ENCODE measurements at regions not wholly inside any gene's neighbourhood (a gene's known extent, or its start where the extent isn't known, plus 50 kb on each side); places are given as distances from the start of the nearest gene placed in this dataset.

- TF ChIP-seq CTCF (IDR thresholded peaks at IDR 0.05) = no peak
- no peak for TF ChIP-seq HMGXB4 (CRISPR knock-in tag; IDR thresholded peaks at IDR 0.05)
- TF ChIP-seq CREM (CRISPR knock-in tag; IDR thresholded peaks at IDR 0.05) = no peak
- no peak for TF ChIP-seq E2F4 (CRISPR knock-in tag; IDR thresholded peaks at IDR 0.05; ENCODE audit: borderline replicate concordance, low read depth)
- no peak for TF ChIP-seq TP53 (CRISPR knock-in tag; IDR thresholded peaks at IDR 0.05)
- TF ChIP-seq ATF2 (CRISPR knock-in tag; IDR thresholded peaks at IDR 0.05; ENCODE audit: borderline replicate concordance, low read depth) = no peak
- TF ChIP-seq USF2 (CRISPR knock-in tag; IDR thresholded peaks at IDR 0.05) = no peak
- no peak for TF ChIP-seq SOX15 (CRISPR knock-in tag; IDR thresholded peaks at IDR 0.05)
- no peak for TF ChIP-seq ZNF219 (CRISPR knock-in tag; IDR thresholded peaks at IDR 0.05; ENCODE audit: borderline replicate concordance)
- no peak for TF ChIP-seq ZNF512 (CRISPR knock-in tag; IDR thresholded peaks at IDR 0.05; ENCODE audit: borderline replicate concordance)
- TF ChIP-seq PREB (CRISPR knock-in tag; IDR thresholded peaks at IDR 0.05; ENCODE audit: borderline replicate concordance) = no peak
- no peak for TF ChIP-seq MAX (CRISPR knock-in tag; IDR thresholded peaks at IDR 0.05)
- no peak for TF ChIP-seq JUN (CRISPR knock-in tag; IDR thresholded peaks at IDR 0.05)
These were observed 199.5 kb upstream of the TBL1XR1 start for GRCh38 chr3:177396733-177397132.
